ENCODE measurements at regions not wholly inside any gene's neighbourhood (a gene's known extent, or its start where the extent isn't known, plus 50 kb on each side); places are given as distances from the start of the nearest gene placed in this dataset.

- peak; percentile 8 for DNase-seq (ENCODE audit: low spot score)
Measured at GRCh38 chr18:54100920-54101470, 123.5 kb downstream of the MBD2 start.

GRCh38 chr18:54100466-54100865 lies 124.0 kb downstream of the MBD2 start:
- DNase-seq (ENCODE audit: low spot score): no peak

GRCh38 chr18:54094474-54094873 lies 130.0 kb downstream of the MBD2 start:
- DNase-seq (ENCODE audit: low spot score): no peak

GRCh38 chr18:54090856-54091255 lies 133.6 kb downstream of the MBD2 start:
- DNase-seq (ENCODE audit: low spot score): no peak

- no peak for DNase-seq (ENCODE audit: low spot score)
Measured at GRCh38 chr18:54089749-54090459, 134.6 kb downstream of the MBD2 start.

GRCh38 chr18:54086863-54087262 lies 137.6 kb downstream of the MBD2 start:
- no peak for DNase-seq (ENCODE audit: low spot score)

GRCh38 chr18:54086046-54086802 lies 138.2 kb downstream of the MBD2 start:
- DNase-seq (ENCODE audit: low spot score): no peak

- DNase-seq (ENCODE audit: low spot score): no peak
Measured at GRCh38 chr18:54080858-54081257, 143.6 kb downstream of the MBD2 start.

- DNase-seq (ENCODE audit: low spot score): no peak
Measured at GRCh38 chr18:54076166-54076565, 148.3 kb downstream of the MBD2 start.

- DNase-seq (ENCODE audit: low spot score): no peak
Measured at GRCh38 chr18:54075689-54076088, 148.8 kb downstream of the MBD2 start.

GRCh38 chr18:54069729-54070128 lies 154.7 kb downstream of the MBD2 start:
- no peak for DNase-seq (ENCODE audit: low spot score)

- no peak for DNase-seq (ENCODE audit: low spot score)
Measured at GRCh38 chr18:54060343-54061005, 164.0 kb downstream of the MBD2 start.

- DNase-seq (ENCODE audit: low spot score): no peak
Measured at GRCh38 chr18:54052732-54053429, 171.6 kb downstream of the MBD2 start.

- DNase-seq (ENCODE audit: low spot score): no peak
Measured at GRCh38 chr18:54052259-54052658, 172.2 kb downstream of the MBD2 start.

- no peak for DNase-seq (ENCODE audit: low spot score)
Measured at GRCh38 chr18:54043484-54044251, 180.8 kb downstream of the MBD2 start.

- DNase-seq (ENCODE audit: low spot score): no peak
Measured at GRCh38 chr18:54035927-54036326, 188.5 kb downstream of the MBD2 start.

GRCh38 chr18:54033052-54033451 lies 191.4 kb downstream of the MBD2 start:
- no peak for DNase-seq (ENCODE audit: low spot score)

- DNase-seq (ENCODE audit: low spot score): no peak
Measured at GRCh38 chr18:54032412-54032811, 192.1 kb downstream of the MBD2 start.

GRCh38 chr18:54031243-54031642 lies 193.2 kb downstream of the MBD2 start:
- no peak for DNase-seq (ENCODE audit: low spot score)

- DNase-seq (ENCODE audit: low spot score): no peak
Measured at GRCh38 chr18:54030434-54030833, 194.0 kb downstream of the MBD2 start.

- DNase-seq (ENCODE audit: low spot score): no peak
Measured at GRCh38 chr18:54023471-54023870, 201.0 kb downstream of the MBD2 start.
